ENCODE measurements at regions not wholly inside any gene's neighbourhood (a gene's known extent, or its start where the extent isn't known, plus 50 kb on each side); places are given as distances from the start of the nearest gene placed in this dataset.
"Not testable (repeated sequence)": the region's sequence is repeated elsewhere in the genome, so short reads cannot be mapped to it uniquely, and the experiment has no call there.

GRCh38 chr5:120086081-120086480 lies 378.0 kb upstream of the PRR16 start:
- no peak for DNase-seq (ENCODE audit: low read depth)

DNA sequence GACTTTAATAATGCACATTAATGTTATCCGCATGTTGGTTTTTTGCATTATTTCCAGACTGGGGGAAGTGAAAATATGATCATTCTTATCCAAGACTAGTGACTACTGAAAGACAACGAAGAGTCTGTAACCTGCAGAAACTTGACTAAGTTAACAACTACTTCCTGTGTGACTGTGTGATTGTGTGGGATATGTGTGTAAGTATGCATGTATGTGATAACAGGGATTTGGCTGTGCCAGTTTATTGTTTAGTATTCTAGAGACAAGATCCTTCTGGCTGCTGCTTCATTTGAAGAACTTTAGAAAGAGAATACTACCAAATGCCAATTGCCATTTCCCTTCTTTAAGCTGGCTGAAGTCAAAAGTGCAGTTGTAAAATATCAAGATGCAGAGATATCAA lies 375.7 kb upstream of the PRR16 start:
- no peak for DNase-seq (ENCODE audit: low read depth)

- DNase-seq (ENCODE audit: low read depth): no peak
Observed at GRCh38 chr5:120088836-120089235, 375.3 kb upstream of the PRR16 start.

- DNase-seq (ENCODE audit: low read depth): no peak
Observed at GRCh38 chr5:120091376-120091948, 372.6 kb upstream of the PRR16 start.

DNA sequence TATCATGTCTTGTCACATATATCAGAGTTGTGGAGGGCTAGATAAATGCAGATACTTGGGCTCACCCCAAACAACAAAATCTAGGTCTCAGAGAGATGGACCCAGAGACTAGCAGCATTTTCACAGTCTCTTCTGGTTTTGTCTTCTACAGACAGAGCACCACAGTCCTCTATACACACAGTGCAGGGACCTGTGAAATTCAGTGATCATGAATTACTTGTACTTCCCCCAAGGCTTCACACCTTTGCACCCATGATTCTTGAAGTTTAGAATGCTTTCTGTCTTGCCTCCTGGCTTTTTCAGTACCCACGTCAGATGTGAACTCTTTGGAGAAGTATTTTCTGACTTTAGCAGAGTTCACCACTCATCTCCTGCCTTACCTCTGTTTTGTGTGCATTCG lies 371.5 kb upstream of the PRR16 start:
- no peak for DNase-seq (ENCODE audit: low read depth)

DNA sequence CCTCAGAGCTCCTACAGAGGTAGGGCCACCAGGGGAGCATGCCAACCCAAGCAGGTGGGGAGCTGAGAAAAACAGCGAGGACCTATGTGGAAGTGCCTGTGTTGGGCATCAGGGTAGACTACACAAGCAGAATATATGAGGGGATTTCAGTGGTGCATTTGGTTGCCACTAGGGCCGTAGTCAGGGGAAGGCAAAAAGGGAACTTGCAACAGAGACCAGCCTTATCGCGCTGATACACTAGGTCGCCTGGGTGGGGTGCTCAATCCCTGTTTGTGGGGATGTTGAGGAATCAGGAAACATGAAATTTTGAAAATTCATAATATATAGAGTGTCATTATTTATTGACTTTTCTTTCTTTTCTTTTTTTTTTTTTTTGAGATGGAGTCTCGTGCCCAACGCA lies 370.9 kb upstream of the PRR16 start:
- DNase-seq (ENCODE audit: low read depth): no peak

DNA sequence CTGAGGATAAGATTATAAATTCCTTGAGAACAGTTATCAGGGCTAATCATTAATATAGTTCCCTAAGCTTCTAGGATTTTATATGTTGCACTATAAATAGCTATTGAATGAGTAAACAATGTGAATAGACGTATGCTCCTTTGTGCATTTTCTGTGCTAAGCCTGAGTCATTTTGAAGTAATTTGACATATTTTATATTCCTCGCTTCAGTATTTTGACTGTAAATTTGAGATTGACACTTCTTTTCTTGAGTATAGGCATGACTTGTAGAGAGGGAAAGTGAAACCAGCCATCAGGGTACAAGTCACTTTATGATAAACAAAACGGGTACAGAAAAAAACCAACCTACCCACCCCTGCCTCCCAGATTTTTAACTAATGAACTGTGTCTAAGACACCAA lies 367.7 kb upstream of the PRR16 start:
- DNase-seq (ENCODE audit: low read depth): peak; percentile 79

DNA sequence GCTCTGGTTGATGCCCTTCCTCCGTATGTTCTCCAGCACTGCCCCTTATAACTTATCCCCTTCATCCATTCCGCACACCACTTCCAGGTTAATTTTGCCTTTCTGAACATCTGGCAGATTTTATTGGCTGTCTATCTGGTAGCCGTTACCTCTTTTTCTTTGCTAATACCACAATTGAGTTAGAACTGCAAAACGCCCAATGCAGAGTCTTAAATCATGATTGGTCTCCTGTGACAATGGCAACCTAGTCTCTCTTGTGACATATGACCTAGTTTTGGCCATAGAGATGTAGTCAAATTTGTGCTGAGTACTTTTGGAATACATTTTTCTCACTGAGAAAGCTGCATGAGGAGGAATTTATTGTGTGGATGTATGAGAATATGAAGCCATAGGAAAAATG lies 365.7 kb upstream of the PRR16 start:
- DNase-seq (ENCODE audit: low read depth): no peak

GRCh38 chr5:120098902-120099535 lies 365.1 kb upstream of the PRR16 start:
- no peak for DNase-seq (ENCODE audit: low read depth)

DNA sequence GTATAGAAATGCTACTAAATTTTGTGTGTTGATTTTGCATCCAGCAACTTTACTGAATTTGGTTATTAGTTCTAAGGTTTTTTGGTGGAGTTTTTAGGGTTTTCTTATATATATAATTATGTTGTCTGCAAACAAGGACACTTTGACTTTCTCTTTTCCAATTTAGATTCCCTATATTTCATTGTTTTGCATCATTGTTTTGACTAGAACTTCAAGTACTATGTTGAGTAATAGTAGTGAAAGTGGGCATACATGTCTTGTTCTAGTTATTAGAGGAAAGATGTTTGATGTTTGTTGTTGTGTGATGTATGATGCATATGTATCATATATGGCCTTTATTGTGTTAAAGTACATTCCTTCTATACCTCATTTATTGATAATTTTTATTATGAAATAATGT lies 362.3 kb upstream of the PRR16 start:
- DNase-seq (ENCODE audit: low read depth): no peak

GRCh38 chr5:120103495-120103894 lies 360.6 kb upstream of the PRR16 start:
- DNase-seq (ENCODE audit: low read depth): no peak

DNA sequence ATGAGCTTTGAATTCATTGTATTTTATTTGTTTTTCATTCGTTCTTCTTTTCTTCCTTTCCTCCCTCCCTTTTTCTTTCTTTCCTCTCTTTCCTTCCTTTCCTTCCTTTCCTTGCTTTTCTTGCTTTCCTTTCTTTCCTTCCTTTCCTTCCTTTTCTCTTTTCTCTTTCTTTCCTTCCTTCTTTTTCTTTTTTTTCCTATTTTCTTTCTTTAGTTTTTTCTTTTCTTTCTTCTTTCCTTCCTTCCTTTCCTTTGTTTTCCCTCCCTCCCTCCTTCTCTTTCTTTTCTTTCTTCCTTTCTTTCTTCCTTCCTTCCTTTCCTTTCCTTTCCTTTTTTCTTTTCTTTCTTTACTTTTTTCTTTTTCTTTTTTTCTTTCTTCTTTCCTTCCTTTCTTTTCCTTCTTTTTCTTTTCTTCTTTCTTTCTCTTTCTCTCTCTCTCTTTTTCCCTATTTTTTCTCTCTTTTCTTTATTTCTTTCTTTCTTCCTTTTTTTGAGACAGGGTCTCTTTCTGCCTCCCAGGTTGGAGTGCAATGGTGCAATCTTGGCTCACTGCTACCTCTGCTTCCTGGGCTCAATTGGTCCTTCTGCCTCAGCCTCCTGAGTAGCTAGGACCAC lies 357.1 kb upstream of the PRR16 start:
- no peak for DNase-seq (ENCODE audit: low read depth)

DNA sequence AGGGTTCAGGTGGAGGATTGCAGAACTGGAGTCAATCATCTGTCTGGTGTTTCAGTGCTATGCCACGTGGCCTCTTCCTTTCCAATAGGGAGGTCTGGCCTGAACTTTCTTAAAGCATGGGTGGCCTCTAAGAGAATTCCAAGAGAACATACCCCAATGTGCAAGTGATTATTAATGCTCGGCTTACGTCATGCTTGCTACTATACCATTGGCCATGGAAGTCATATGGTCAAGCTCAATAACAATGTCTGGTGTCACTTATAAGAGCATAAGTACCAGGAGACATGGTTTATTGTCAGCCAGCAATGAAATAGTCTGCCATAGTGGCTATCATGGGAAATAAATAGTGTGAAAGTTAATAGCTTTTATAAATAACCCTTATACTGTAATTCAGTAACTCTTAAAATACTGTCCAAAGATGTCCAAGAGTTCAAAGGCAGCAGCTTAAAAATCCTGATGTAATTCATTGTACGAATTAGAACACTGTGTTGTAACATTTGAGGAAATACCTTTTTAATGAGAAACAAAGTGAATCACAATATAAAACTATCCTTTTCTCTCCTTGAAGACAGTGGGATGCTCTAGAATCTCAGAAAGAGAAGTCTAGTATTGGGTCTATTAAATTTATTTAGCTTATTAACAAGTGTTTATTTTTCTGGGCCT lies 355.4 kb upstream of the PRR16 start:
- no peak for DNase-seq (ENCODE audit: low read depth)

- peak; percentile 26 for DNase-seq (ENCODE audit: low read depth)
Observed at GRCh38 chr5:120122703-120123102, 341.4 kb upstream of the PRR16 start.

DNA sequence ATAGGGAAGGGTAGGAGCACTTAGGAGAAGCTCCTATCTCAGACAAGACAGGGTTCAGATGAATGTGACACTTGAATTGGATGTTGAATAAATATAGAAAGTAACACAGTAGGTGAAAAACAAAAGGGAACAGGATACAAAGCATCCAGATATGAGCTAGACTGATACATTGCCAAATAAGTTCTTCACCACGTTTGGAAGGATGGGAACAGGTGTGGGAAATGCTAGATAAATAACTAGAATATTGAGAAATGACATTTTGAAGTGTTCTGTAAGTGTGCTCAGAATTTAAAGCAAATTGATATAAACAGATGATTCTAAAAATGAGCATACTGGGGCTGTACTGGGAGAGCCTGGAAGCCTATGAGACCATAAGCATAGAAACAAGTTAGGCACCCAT lies 340.1 kb upstream of the PRR16 start:
- DNase-seq (ENCODE audit: low read depth): no peak

DNA sequence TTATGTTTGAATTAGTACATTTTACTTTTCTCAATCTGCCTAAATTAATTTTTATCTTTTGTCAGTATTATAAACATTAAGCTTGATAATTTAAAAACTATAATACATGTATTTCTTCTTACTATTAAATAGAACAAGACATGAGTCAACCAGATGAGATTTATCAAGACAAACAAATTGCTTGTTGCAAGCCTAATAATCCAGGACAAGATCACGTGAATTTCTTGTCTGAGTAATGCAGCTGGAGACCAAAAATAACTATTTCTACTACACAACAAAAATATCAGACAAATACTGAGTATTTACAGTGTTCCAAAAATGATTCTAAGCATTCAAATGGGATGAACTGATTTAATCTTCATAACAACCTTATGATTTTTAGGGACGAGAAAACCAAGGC lies 339.1 kb upstream of the PRR16 start:
- DNase-seq (ENCODE audit: low read depth): no peak

DNA sequence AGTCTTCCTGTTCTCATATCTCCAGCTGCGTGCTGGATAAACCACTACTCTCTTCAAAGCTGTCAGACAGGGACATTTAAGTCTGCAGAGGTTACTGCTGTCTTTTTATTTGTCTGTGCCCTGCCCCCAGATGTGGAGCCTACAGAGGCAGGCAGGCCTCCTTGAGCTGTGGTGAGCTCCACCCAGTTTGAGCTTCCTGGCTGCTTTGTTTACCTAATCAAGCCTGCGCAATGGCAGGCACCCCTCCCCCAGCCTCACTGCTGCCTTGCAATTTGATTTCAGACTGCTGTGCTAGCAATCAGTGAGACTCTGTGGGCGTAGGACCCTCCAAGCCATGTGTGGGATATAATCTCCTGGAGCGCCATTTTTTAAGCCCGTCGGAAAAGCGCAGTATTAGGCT lies 331.8 kb upstream of the PRR16 start:
- not testable (repeated sequence) for DNase-seq (ENCODE audit: low read depth)

DNA sequence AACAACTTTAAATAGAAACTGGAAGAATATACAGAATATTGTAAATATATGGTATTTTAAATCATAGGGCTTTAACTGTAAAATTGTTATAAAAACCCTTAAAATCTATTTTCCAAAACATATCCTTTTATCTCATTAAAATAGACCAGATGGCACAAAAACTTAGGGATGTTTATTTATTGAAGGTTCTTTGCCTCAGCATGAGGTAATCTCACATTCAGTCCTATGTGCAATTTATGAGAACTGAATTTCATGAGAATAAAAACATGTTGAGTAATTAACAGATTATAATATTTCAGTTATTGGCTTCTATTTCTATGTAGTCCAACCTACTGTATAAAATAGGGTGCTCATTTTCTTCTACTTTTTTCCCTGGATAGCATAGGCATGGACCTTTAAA lies 329.2 kb upstream of the PRR16 start:
- DNase-seq (ENCODE audit: low read depth): no peak

GRCh38 chr5:120137582-120137981 lies 326.5 kb upstream of the PRR16 start:
- no peak for DNase-seq (ENCODE audit: low read depth)

DNA sequence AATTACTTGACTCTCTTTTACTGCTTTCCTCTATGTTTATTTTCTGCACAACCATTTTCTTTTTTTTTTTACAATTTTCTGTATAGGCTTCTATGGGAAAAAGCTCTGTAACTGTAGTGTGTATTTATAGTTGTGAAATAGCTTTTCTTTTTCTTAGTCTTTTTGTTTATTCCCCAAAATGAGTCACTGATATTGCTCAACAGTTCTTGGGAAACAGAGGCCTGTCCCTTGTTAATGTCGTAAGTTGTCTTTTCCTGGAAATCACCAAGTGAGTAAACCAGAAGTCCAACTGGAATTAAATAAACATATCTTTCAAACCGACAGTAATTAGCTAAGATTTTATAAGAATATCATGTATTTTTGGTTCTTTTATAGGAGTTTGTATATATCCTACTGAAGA lies 325.1 kb upstream of the PRR16 start:
- peak; percentile 99 for DNase-seq (ENCODE audit: low read depth)

- no peak for DNase-seq (ENCODE audit: low read depth)
Observed at GRCh38 chr5:120140501-120140900, 323.6 kb upstream of the PRR16 start.

- DNase-seq (ENCODE audit: low read depth): no peak
Observed at GRCh38 chr5:120141076-120141475, 323.0 kb upstream of the PRR16 start.

DNA sequence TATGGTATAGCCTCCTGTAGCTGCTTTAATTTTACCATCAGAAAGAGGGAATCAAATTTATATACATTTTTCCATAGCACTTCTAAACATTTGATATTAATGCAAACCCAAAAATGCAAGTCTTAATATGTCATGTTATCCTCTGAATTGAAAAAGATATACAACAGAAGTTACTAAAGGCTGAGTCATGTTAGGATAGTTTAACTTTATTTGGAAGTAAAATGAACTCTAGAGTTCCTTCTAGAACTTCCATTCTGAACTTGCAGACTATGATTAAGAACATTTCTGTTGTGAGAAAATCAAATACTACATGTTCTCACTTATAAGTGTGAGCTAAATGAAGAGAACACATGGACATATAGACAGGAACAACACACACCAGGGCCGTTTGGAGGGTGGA lies 317.3 kb upstream of the PRR16 start:
- DNase-seq (ENCODE audit: low read depth): peak; percentile 16
